T-helper 2 cell treated with Interferon-gamma antibody and Interleukin-4, amounts not matched to agents 5 μg/mL and 100 μg/mL, for 36 hours (primary cell): ENCODE measurements at regions not wholly inside any gene's neighbourhood (a gene's known extent, or its start where the extent isn't known, plus 50 kb on each side); places are given as distances from the start of the nearest gene placed in this dataset.
"Not testable (repeated sequence)": the region's sequence is repeated elsewhere in the genome, so short reads cannot be mapped to it uniquely, and the experiment has no call there.

Experiments
- DNase-seq: peaks from one replicate; pipeline ENCODE4 v3.0.0; 2021; ENCODE audit warnings: low spot score
- H3K27ac Mint-ChIP-seq: one replicate; pipeline ENCODE4 v1.8.0; 2021; ENCODE audit warnings: mild to moderate bottlenecking, mixed read lengths
- H3K27me3 Mint-ChIP-seq: one replicate; pipeline ENCODE4 v1.8.0; 2021; ENCODE audit warnings: low read depth, mixed read lengths
- H3K36me3 Mint-ChIP-seq: one replicate; pipeline ENCODE4 v1.8.0; 2021; ENCODE audit warnings: low read depth, mixed read lengths
- H3K4me1 Mint-ChIP-seq: one replicate; pipeline ENCODE4 v1.8.0; 2021; ENCODE audit warnings: low read depth, mixed read lengths
- H3K4me3 Mint-ChIP-seq: one replicate; pipeline ENCODE4 v1.8.0; 2022; ENCODE audit warnings: mild to moderate bottlenecking, moderate library complexity, mixed read lengths
- H3K9me3 Mint-ChIP-seq: one replicate; pipeline ENCODE4 v1.8.0; 2021; ENCODE audit warnings: mixed read lengths

DNA sequence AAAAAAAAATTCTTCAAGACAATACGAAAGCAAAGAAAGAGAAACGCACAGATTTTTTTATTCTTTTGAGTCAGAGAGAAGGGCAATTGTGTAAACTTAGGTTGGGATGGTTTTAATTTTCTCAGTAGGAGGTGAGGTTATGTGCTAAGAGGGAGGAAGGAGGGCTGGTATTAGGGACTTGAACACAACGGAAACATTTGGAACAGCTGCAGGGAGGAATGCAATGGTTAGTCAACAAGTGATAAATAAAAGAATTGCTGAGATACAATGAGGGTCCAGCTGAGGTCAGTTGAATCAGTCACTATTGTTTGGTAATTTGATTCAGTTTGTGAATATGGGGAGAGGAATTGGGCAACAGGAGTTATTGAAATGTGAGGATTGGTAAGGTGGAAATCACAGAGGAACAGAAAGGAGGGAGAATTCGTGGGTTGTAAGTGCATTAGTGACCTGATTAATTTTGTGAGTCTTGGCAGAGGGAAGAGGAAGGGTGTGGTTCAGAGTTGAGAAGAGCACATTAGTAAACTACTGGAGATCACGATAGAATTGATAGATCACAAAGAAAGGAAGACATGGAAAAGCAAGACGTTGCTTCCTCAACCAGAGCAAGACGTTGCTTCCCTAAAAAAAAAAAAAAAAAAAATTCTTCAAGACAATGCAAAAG lies 499.5 kb upstream of the SPRY2 start:
- no peaks in the 10 kb centered on the region for H3K27me3 Mint-ChIP-seq
- H3K36me3 Mint-ChIP-seq, result no peaks in the 10 kb centered on the region
- no peak overlapping the region for H3K27ac Mint-ChIP-seq
- H3K4me1 Mint-ChIP-seq, result no peaks in the 10 kb centered on the region
- H3K9me3 Mint-ChIP-seq, result peaks cover 12% of the 10 kb centered on the region
- no peak overlapping the region for H3K4me3 Mint-ChIP-seq
- no peak for DNase-seq

DNA sequence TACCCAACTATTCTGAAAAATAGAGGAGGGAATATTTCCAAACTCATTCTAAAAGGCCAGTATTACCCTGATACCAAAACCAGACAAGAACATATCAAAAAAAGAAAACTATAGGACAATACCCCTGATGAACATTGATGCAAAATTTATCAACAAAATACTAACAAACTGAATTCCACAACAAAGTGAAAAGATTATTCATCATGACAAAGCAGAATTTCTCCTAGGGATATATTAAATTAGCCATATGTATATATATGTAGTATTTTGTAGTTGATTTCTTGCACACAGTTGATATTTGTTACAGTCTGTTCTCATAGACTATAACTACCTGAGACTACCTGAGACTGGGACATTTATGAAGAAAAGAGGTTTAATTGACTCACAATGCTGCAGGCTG lies 495.0 kb upstream of the SPRY2 start:
- no peak for DNase-seq
- Mint-ChIP-seq H3K36me3 (no peaks in the 10 kb centered on the region), H3K4me1 (no peaks in the 10 kb centered on the region), H3K9me3 (peaks cover 31% of the 10 kb centered on the region), H3K27ac (no peak overlapping the region), H3K4me3 (no peak overlapping the region), H3K27me3 (no peaks in the 10 kb centered on the region)

DNA sequence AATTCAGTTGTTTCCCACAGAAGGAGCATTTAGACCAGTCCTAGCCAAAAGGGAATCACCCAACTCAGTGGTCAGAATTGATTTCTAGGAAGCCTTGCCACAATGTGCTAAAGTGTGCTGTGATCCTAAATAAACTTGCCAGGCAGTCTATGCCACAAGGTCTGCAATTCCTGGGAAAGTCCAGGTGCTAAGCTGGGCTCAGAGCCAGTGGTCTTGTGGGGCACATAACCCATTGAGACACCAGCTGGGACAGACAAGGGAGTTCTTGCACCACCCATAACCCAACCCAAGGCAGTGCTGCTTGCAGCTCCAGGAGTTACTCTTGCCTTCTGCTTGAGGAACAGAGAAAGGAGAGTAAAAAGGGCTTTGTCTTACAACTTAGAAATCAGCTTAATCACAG lies 489.5 kb upstream of the SPRY2 start:
- Mint-ChIP-seq H3K27me3 (no peaks in the 10 kb centered on the region), H3K27ac (no peak overlapping the region), H3K4me1 (no peaks in the 10 kb centered on the region), H3K36me3 (no peaks in the 10 kb centered on the region), H3K4me3 (no peak overlapping the region), H3K9me3 (peaks cover 51% of the 10 kb centered on the region)
- DNase-seq, result no peak

- Mint-ChIP-seq H3K4me1 (no peaks in the 10 kb centered on the region), H3K4me3 (no peak overlapping the region), H3K36me3 (no peaks in the 10 kb centered on the region), H3K27ac (no peak overlapping the region), H3K9me3 (peaks cover 52% of the 10 kb centered on the region), H3K27me3 (no peaks in the 10 kb centered on the region)
- DNase-seq, result no peak
Observed at GRCh38 chr13:80828759-80829158, 487.8 kb upstream of the SPRY2 start.

DNA sequence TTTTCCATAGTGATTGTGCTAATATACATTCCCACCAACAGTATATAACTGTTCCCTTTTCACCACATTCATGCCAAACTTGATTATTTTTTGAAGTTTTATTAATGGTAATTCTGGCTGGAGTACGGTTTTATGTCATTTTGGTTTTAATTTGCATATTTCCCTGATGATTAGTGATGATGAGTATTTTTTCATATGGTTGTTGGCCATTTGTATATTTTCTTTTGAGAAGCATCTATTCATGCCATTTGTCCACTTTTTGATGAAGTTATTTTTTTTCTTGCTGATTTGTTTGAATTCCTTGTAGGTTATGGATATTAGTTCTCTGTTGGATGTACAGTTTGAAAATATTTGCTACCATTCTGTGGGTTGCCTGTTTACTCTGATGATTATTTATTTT lies 484.4 kb upstream of the SPRY2 start:
- Mint-ChIP-seq H3K9me3 (peaks cover 37% of the 10 kb centered on the region), H3K36me3 (no peaks in the 10 kb centered on the region), H3K4me1 (no peaks in the 10 kb centered on the region), H3K27ac (no peak overlapping the region), H3K27me3 (no peaks in the 10 kb centered on the region), H3K4me3 (no peak overlapping the region)
- no peak for DNase-seq

DNA sequence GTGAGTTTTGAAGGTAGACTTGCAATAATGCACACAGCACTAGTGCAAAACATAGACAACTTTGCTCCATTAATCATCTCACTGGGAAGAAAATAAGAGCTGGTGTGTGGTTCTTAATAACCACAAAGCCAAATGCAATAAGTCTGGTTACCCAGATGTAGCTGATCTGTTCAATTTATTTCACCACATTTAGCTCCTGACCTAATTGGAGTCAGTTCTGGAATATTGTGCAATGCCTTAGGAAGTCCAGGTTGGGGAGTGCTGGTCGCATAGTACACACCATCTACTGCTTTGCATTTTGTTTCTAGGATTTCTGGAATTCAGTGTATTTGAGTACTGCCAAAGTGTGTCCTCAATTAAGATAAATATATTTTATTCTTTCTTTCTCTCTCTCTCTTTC lies 483.3 kb upstream of the SPRY2 start:
- H3K4me3 Mint-ChIP-seq, result no peak overlapping the region
- no peaks in the 10 kb centered on the region for H3K36me3 Mint-ChIP-seq
- H3K27ac Mint-ChIP-seq, result no peak overlapping the region
- no peak for DNase-seq
- H3K27me3 Mint-ChIP-seq, result no peaks in the 10 kb centered on the region
- peaks cover 37% of the 10 kb centered on the region for H3K9me3 Mint-ChIP-seq
- H3K4me1 Mint-ChIP-seq, result no peaks in the 10 kb centered on the region

- H3K4me3 Mint-ChIP-seq, result no peak overlapping the region
- no peaks in the 10 kb centered on the region for H3K27me3 Mint-ChIP-seq
- no peaks in the 10 kb centered on the region for H3K4me1 Mint-ChIP-seq
- H3K27ac Mint-ChIP-seq, result no peak overlapping the region
- no peak for DNase-seq
- H3K9me3 Mint-ChIP-seq, result peaks cover 33% of the 10 kb centered on the region
- no peaks in the 10 kb centered on the region for H3K36me3 Mint-ChIP-seq
Observed at GRCh38 chr13:80823472-80823871, 482.5 kb upstream of the SPRY2 start.

GRCh38 chr13:80821466-80821865 lies 480.5 kb upstream of the SPRY2 start:
- peaks cover 25% of the 10 kb centered on the region for H3K9me3 Mint-ChIP-seq
- no peak overlapping the region for H3K4me3 Mint-ChIP-seq
- DNase-seq, result no peak
- no peak overlapping the region for H3K27ac Mint-ChIP-seq
- H3K36me3 Mint-ChIP-seq, result no peaks in the 10 kb centered on the region
- H3K27me3 Mint-ChIP-seq, result no peaks in the 10 kb centered on the region
- no peaks in the 10 kb centered on the region for H3K4me1 Mint-ChIP-seq

DNA sequence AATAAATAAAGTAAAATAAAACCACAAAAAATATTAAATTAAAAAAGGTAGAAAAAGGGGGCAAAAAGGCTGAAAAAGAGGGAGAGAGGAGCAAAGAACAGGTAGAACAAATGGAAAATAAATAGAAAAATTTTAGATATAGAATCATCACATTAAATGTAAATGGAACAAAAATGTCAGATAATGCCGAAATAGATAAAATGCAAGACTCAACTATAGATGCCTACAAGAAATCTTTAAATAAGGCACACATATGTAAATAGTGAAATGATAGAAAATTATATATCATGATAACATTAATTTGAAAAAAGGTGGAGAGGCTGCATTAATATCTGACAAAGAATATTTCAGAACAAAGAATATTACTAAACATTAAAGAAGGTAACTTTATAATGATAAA lies 477.1 kb upstream of the SPRY2 start:
- no peak overlapping the region for H3K4me3 Mint-ChIP-seq

GRCh38 chr13:80814541-80814940 lies 473.6 kb upstream of the SPRY2 start:
- Mint-ChIP-seq H3K36me3 (no peaks in the 10 kb centered on the region), H3K4me1 (no peaks in the 10 kb centered on the region), H3K4me3 (no peak overlapping the region)

More for the DNA sequence above, 477.1 kb upstream of the SPRY2 start:
- H3K27me3 Mint-ChIP-seq, result no peaks in the 10 kb centered on the region
- no peaks in the 10 kb centered on the region for H3K36me3 Mint-ChIP-seq
- peaks cover 12% of the 10 kb centered on the region for H3K9me3 Mint-ChIP-seq
- no peak overlapping the region for H3K27ac Mint-ChIP-seq
- no peak for DNase-seq
- H3K4me1 Mint-ChIP-seq, result no peaks in the 10 kb centered on the region

DNA sequence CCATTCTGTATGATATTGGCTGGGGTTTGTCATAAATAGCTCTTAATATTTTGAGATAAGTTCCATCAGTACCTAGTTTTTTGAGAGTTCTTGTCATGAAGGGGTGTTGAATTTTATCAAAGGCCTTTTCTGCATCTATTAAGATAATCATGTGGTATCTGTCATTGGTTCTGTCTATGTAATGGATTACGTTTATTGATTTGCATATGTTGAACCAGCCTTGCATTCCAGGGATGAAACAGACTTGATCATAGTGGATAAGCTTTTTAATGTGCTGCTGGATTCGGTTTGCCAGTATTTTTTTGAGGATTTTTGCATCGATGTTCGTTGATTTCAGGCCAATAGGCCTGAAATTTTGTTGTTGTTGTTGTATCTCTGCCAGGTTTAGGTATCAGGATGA lies 469.4 kb upstream of the SPRY2 start:
- not testable (repeated sequence) for H3K27ac Mint-ChIP-seq, H3K4me1 Mint-ChIP-seq, DNase-seq, H3K4me3 Mint-ChIP-seq, H3K36me3 Mint-ChIP-seq, H3K27me3 Mint-ChIP-seq
- H3K9me3 Mint-ChIP-seq, result peaks cover 11% of the 10 kb centered on the region

More at GRCh38 chr13:80814541-80814940, 473.6 kb upstream of the SPRY2 start:
- Mint-ChIP-seq H3K27ac (no peak overlapping the region), H3K27me3 (no peaks in the 10 kb centered on the region), H3K9me3 (peaks cover 12% of the 10 kb centered on the region)
- no peak for DNase-seq

DNA sequence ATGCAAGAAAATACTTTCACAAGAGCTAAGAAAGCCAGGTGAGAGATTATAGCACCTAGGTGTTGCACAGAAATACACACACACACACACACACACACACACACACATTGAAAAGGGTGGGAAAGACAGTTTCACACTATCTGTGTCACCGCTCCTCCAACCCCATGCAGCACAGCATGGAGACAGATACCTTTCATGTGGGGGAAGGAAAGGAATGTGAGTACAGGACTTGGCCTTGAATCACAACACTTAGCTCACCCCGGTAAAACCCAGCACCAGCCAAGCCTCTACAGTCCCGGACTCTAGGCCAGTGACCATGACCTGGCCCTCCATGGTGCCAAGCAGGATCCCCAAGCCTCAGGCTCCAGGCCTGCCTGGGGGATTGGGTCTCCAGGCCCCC lies 462.0 kb upstream of the SPRY2 start:
- no peak overlapping the region for H3K4me3 Mint-ChIP-seq
- H3K27me3 Mint-ChIP-seq, result no peaks in the 10 kb centered on the region
- H3K27ac Mint-ChIP-seq, result no peak overlapping the region
- no peak for DNase-seq
- H3K4me1 Mint-ChIP-seq, result no peaks in the 10 kb centered on the region
- no peaks in the 10 kb centered on the region for H3K36me3 Mint-ChIP-seq
- peaks cover 8% of the 10 kb centered on the region for H3K9me3 Mint-ChIP-seq

DNA sequence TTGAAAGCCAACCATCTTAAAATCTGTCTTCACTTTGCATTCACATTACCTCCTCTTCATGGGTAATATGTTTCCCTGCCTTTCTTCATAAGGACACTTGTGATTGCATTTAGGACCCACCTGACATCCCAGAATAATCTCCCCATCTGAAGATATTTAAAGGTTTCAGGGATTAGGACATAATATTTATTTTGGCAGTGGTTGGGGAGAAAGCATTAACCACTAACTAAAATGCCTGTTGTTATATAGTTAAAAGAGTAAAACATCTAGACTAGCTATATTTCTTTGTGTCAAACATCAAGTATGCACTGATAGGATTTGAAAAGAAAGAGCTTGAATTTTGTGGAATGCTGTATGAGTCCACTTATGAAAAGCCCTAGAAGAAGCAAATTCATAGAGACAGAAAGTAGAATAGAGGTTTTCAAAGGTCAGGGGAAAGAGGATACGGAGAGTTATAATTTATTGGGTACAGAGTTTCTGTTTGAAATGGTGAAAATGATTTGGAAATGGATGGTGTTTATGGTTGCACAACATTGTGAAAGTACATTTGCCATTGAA lies 457.7 kb upstream of the SPRY2 start:
- H3K9me3 Mint-ChIP-seq, result peaks cover 18% of the 10 kb centered on the region
- no peaks in the 10 kb centered on the region for H3K36me3 Mint-ChIP-seq

GRCh38 chr13:80787604-80788003 lies 446.7 kb upstream of the SPRY2 start:
- H3K4me1 Mint-ChIP-seq, result no peaks in the 10 kb centered on the region

More for the DNA sequence above, 457.7 kb upstream of the SPRY2 start:
- no peak overlapping the region for H3K4me3 Mint-ChIP-seq
- no peaks in the 10 kb centered on the region for H3K4me1 Mint-ChIP-seq
- no peak for DNase-seq
- H3K27ac Mint-ChIP-seq, result no peak overlapping the region
- H3K27me3 Mint-ChIP-seq, result no peaks in the 10 kb centered on the region

More at GRCh38 chr13:80787604-80788003, 446.7 kb upstream of the SPRY2 start:
- Mint-ChIP-seq H3K27ac (no peak overlapping the region), H3K4me3 (no peak overlapping the region), H3K36me3 (no peaks in the 10 kb centered on the region), H3K9me3 (peaks cover 4% of the 10 kb centered on the region), H3K27me3 (no peaks in the 10 kb centered on the region)
- no peak for DNase-seq
